ENCODE measurements at regions not wholly inside any gene's neighbourhood (a gene's known extent, or its start where the extent isn't known, plus 50 kb on each side); places are given as distances from the start of the nearest gene placed in this dataset.
"Not testable (repeated sequence)": the region's sequence is repeated elsewhere in the genome, so short reads cannot be mapped to it uniquely, and the experiment has no call there.

- Histone ChIP-seq H3K4me3 (ENCODE audit: low read depth, low read length) (no peak overlapping the region), H3K27me3 (ENCODE audit: control insufficient read depth, insufficient read depth, low read length) (no peaks in the 10 kb centered on the region), H3K36me3 (ENCODE audit: control insufficient read depth, insufficient read depth, low read length) (no peaks in the 10 kb centered on the region)
- no peak for DNase-seq (ENCODE audit: low read depth)
- no peak for TF ChIP-seq CTCF (IDR thresholded peaks at IDR 0.05; ENCODE audit: insufficient read depth, low read length, poor library complexity, severe bottlenecking)
Measured at GRCh38 chr16:8083560-8083959, 506.8 kb downstream of the TMEM114 start.

DNA sequence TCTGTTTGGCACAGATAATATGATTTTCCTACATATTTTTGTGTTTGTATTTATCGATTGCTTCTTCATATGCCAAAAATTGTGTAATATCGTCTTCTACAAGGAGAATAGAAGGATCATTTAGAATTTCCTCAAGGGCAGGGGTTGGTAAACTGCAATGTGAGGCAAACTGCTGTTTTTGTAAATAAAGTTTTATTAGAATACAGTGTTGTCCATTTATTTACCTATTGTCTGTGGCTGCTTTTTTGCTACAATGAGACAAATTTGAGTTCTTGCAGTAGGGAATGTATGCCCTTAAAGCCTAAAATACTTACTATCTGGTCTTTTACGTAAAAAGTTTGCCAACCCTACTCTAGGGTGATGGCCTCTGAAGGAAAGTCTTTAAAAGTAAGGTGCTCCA is 509.5 kb downstream of the TMEM114 start:
- Histone ChIP-seq H3K4me3 (ENCODE audit: low read depth, low read length) (no peak overlapping the region), H3K36me3 (ENCODE audit: control insufficient read depth, insufficient read depth, low read length) (no peaks in the 10 kb centered on the region), H3K27me3 (ENCODE audit: control insufficient read depth, insufficient read depth, low read length) (no peaks in the 10 kb centered on the region)
- no peak for TF ChIP-seq CTCF (IDR thresholded peaks at IDR 0.05; ENCODE audit: insufficient read depth, low read length, poor library complexity, severe bottlenecking)
- DNase-seq (ENCODE audit: low read depth): no peak

- Histone ChIP-seq H3K27me3 (ENCODE audit: control insufficient read depth, insufficient read depth, low read length) (no peaks in the 10 kb centered on the region), H3K4me3 (ENCODE audit: low read depth, low read length) (no peak overlapping the region), H3K36me3 (ENCODE audit: control insufficient read depth, insufficient read depth, low read length) (no peaks in the 10 kb centered on the region)
- no peak for DNase-seq (ENCODE audit: low read depth)
- TF ChIP-seq CTCF (IDR thresholded peaks at IDR 0.05; ENCODE audit: insufficient read depth, low read length, poor library complexity, severe bottlenecking): no peak
Measured at GRCh38 chr16:8075271-8075670, 515.0 kb downstream of the TMEM114 start.

DNA sequence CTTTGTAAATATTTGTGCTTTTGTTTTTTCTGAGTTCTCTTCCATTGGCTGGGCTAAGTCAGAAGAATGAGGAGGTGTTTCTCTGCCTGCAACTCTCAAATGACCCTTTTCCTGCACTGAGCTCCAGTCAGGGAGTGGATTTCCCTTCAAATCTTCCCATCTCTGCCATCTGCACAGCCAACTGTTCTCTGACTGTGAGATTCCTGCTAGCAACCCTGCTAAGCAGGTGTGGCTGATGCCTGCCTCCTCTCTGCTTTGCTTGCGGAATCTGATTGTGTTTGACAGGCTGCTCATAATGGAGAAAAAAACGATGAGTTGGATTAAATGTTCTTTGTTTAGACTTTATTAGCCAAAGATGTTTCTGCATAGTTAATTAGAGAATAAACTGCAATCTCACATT is 519.8 kb downstream of the TMEM114 start:
- DNase-seq (ENCODE audit: low read depth): no peak
- no peak for TF ChIP-seq CTCF (IDR thresholded peaks at IDR 0.05; ENCODE audit: insufficient read depth, low read length, poor library complexity, severe bottlenecking)
- Histone ChIP-seq H3K4me3 (ENCODE audit: low read depth, low read length) (no peak overlapping the region), H3K36me3 (ENCODE audit: control insufficient read depth, insufficient read depth, low read length) (no peaks in the 10 kb centered on the region), H3K27me3 (ENCODE audit: control insufficient read depth, insufficient read depth, low read length) (no peaks in the 10 kb centered on the region)

DNA sequence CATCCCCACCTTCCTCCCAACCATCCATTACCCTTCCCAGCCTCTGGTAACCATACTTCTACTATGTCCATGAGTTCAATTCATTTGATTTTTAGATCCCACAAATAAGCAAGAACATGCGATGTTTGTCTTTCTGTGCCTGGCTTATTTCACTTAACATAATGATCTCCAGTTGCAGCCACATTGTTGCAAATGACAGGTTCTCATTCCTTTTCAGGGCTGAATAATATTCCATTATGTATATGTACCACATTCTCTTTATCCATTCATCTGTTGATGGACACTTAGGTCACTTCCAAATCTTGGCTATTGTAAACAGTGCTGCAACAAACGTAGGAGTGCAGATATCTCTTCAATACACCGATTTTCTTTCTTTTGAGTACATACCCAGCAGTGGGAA is 522.1 kb downstream of the TMEM114 start:
- not testable (repeated sequence) for H3K36me3 ChIP-seq (ENCODE audit: control insufficient read depth, insufficient read depth, low read length); H3K4me3 ChIP-seq (ENCODE audit: low read depth, low read length); DNase-seq (ENCODE audit: low read depth); H3K27me3 ChIP-seq (ENCODE audit: control insufficient read depth, insufficient read depth, low read length)

DNA sequence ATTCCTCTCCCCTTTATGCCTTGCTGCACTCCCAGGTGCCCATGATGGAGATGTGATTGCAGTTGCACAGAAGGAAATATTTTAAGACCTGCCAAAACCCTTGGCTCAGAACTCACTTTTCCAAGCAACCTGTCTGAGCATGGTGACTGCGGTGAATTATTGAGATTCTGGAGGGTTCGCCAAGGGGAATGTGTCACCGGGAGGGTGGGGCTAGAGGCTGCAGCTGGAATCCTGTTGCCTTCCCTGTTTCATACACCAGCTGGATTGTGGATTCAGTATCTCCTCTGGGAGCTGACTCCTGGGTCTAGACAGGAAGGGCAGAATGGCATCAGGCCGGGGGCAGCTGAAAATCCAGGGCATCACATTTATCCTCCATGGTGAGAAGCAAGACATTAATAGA is 527.2 kb downstream of the TMEM114 start:
- TF ChIP-seq CTCF (IDR thresholded peaks at IDR 0.05; ENCODE audit: insufficient read depth, low read length, poor library complexity, severe bottlenecking): no peak
- no peak for DNase-seq (ENCODE audit: low read depth)
- Histone ChIP-seq H3K4me3 (ENCODE audit: low read depth, low read length) (no peak overlapping the region), H3K36me3 (ENCODE audit: control insufficient read depth, insufficient read depth, low read length) (no peaks in the 10 kb centered on the region), H3K27me3 (ENCODE audit: control insufficient read depth, insufficient read depth, low read length) (no peaks in the 10 kb centered on the region)
